Mammary epithelial cell (primary cell): ENCODE measurements at regions not wholly inside any gene's neighbourhood (a gene's known extent, or its start where the extent isn't known, plus 50 kb on each side); places are given as distances from the start of the nearest gene placed in this dataset.

Source experiments
- EZH2 ChIP-seq: IDR thresholded peaks from 2 replicates; pipeline ENCODE4 v1.6.1; 2012; ENCODE audit warnings: low read length, inconsistent platforms, borderline replicate concordance
- TF ChIP-seq, protein P1 (sequence below), 2 donors: IDR thresholded peaks in 1 of 2; conservative IDR thresholded peaks in 1 of 2; 2 replicates each; pipeline ENCODE4 v1.5.1; 2011 to 2012; ENCODE audit warnings: inconsistent platforms in 2 of 2, low read length in 2 of 2, mild to moderate bottlenecking in 2 of 2, control low read depth in 1 of 2, low read depth in 1 of 2; ENCODE audit not compliant: insufficient read depth in 1 of 2; ENCODE audit errors: extremely low read depth in 1 of 2

DNA sequence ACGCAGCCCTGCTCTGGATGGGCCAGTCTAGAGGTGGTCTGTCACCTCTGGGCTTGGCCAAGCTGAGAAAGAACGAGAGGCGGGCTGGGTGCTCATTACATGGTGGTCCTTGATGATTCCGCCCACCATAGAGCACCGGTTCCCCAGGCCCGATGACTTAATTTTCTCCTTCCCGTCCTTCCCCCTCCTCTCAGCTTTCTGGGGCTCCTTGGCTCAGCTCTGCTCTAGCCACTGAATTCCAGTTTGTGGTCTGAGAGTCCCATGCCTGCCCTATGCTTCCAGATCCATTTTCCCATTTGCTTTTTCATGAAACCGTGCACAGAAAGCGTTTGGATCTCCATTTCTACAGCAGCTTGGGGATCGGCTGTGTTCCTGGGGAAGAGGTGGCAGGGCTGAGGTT is 318.5 kb upstream of the C1orf174 start:
- TF ChIP-seq, protein P1, sequence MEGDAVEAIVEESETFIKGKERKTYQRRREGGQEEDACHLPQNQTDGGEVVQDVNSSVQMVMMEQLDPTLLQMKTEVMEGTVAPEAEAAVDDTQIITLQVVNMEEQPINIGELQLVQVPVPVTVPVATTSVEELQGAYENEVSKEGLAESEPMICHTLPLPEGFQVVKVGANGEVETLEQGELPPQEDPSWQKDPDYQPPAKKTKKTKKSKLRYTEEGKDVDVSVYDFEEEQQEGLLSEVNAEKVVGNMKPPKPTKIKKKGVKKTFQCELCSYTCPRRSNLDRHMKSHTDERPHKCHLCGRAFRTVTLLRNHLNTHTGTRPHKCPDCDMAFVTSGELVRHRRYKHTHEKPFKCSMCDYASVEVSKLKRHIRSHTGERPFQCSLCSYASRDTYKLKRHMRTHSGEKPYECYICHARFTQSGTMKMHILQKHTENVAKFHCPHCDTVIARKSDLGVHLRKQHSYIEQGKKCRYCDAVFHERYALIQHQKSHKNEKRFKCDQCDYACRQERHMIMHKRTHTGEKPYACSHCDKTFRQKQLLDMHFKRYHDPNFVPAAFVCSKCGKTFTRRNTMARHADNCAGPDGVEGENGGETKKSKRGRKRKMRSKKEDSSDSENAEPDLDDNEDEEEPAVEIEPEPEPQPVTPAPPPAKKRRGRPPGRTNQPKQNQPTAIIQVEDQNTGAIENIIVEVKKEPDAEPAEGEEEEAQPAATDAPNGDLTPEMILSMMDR (conservative IDR thresholded peaks at IDR 0.05 in 1 of 2, IDR thresholded peaks at IDR 0.05 in 1 of 2; ENCODE audit: extremely low read depth in 1 of 2, insufficient read depth in 1 of 2, low read depth in 1 of 2, low read length in 2 of 2) = no peak
- no peak for TF ChIP-seq EZH2
